ENCODE measurements at regions not wholly inside any gene's neighbourhood (a gene's known extent, or its start where the extent isn't known, plus 50 kb on each side); places are given as distances from the start of the nearest gene placed in this dataset.

DNA sequence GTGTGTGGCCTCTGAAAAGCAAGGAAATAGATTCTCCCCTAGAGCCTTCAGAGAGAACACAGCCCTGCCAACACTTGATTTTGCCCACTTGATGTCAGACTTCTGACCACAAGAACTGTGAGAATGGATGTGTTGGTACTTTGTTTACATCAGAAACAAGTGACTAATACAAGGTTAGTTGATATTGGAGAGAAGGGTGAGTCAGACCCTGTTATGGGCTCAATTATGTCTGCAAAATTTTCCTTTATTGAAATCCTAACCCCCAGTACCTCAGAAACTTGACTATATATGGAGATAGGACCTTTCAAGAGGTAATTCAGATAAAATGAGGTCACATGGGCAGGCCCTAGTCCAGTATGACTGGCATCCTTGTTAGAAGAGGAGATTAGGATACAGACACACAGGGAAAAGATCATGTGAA, 226.7 kb downstream of the RFC3 start:
- TF ChIP-seq POLR2A (IDR thresholded peaks at IDR 0.05; ENCODE audit: low read depth, low read length) (no peak), EZH2 (IDR thresholded peaks at IDR 0.05; ENCODE audit: borderline replicate concordance, low read depth, low read length, severe bottlenecking) (no peak), POLR2AphosphoS5 (IDR thresholded peaks at IDR 0.05; ENCODE audit: insufficient read depth, low read depth, low read length) (no peak), JUN (IDR thresholded peaks at IDR 0.05; ENCODE audit: borderline replicate concordance, insufficient read depth, insufficient read length, low read depth) (peak; percentile 69), GATA2 (IDR thresholded peaks at IDR 0.05; ENCODE audit: insufficient read depth, insufficient read length, low read depth, low read length) (no peak)
- TF ChIP-seq, protein P1, sequence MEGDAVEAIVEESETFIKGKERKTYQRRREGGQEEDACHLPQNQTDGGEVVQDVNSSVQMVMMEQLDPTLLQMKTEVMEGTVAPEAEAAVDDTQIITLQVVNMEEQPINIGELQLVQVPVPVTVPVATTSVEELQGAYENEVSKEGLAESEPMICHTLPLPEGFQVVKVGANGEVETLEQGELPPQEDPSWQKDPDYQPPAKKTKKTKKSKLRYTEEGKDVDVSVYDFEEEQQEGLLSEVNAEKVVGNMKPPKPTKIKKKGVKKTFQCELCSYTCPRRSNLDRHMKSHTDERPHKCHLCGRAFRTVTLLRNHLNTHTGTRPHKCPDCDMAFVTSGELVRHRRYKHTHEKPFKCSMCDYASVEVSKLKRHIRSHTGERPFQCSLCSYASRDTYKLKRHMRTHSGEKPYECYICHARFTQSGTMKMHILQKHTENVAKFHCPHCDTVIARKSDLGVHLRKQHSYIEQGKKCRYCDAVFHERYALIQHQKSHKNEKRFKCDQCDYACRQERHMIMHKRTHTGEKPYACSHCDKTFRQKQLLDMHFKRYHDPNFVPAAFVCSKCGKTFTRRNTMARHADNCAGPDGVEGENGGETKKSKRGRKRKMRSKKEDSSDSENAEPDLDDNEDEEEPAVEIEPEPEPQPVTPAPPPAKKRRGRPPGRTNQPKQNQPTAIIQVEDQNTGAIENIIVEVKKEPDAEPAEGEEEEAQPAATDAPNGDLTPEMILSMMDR (IDR thresholded peaks at IDR 0.05; ENCODE audit: extremely low read depth in 1 of 2, insufficient read depth in 1 of 2, low read depth in 1 of 2, low read length in 2 of 2), result no peak
- TF ChIP-seq, protein P2, sequence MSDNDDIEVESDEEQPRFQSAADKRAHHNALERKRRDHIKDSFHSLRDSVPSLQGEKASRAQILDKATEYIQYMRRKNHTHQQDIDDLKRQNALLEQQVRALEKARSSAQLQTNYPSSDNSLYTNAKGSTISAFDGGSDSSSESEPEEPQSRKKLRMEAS (IDR thresholded peaks at IDR 0.05; ENCODE audit: insufficient read depth, insufficient read length), result no peak
